Fibroblast of villous mesenchyme (primary cell): ENCODE measurements at regions not wholly inside any gene's neighbourhood (a gene's known extent, or its start where the extent isn't known, plus 50 kb on each side); places are given as distances from the start of the nearest gene placed in this dataset.
"Not testable (repeated sequence)": the region's sequence is repeated elsewhere in the genome, so short reads cannot be mapped to it uniquely, and the experiment has no call there.

ENCODE experiments used
- DNase-seq: peaks from one replicate; pipeline ENCODE4 v3.0.0-alpha.2; 2010; ENCODE audit warnings: low read depth
- H3K4me3 ChIP-seq: 2 replicates; pipeline ENCODE4 v1.5.1; 2011; ENCODE audit warnings: low read depth, mild to moderate bottlenecking, low read length
- TF ChIP-seq, protein P1 (sequence below): IDR thresholded peaks from 2 replicates; pipeline ENCODE4 v1.5.1; 2012; ENCODE audit warnings: low read depth, mild to moderate bottlenecking, low read length; ENCODE audit not compliant: insufficient read depth

- TF ChIP-seq, protein P1, sequence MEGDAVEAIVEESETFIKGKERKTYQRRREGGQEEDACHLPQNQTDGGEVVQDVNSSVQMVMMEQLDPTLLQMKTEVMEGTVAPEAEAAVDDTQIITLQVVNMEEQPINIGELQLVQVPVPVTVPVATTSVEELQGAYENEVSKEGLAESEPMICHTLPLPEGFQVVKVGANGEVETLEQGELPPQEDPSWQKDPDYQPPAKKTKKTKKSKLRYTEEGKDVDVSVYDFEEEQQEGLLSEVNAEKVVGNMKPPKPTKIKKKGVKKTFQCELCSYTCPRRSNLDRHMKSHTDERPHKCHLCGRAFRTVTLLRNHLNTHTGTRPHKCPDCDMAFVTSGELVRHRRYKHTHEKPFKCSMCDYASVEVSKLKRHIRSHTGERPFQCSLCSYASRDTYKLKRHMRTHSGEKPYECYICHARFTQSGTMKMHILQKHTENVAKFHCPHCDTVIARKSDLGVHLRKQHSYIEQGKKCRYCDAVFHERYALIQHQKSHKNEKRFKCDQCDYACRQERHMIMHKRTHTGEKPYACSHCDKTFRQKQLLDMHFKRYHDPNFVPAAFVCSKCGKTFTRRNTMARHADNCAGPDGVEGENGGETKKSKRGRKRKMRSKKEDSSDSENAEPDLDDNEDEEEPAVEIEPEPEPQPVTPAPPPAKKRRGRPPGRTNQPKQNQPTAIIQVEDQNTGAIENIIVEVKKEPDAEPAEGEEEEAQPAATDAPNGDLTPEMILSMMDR = no peak
- DNase-seq = no peak
- no peak overlapping the region for H3K4me3 ChIP-seq
These were observed 250.3 kb upstream of the CRBN start for GRCh38 chr3:3429841-3430240.

- not testable (repeated sequence) for H3K4me3 ChIP-seq, DNase-seq
These were observed 228.2 kb upstream of the CRBN start for GRCh38 chr3:3407707-3408106.

DNA sequence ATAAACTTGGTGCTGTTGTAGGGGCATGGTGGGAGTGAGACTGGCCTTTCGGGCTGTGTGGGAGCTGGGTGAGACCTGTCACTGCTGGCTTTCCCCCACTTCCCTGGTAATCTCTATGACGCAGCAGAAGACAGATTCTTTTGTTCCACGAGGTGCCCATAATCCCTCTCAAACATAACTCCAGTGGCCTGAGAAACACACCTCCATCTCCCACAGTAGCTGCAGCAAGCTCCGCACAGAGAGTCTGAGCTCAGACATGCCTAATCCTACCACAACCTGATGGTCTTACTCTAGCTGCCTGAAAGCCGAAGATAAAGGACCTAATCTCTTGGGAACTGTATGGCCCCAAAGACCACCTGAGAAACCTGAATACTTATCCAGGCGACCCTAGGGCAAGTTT, 225.6 kb upstream of the CRBN start:
- H3K4me3 ChIP-seq = no peak overlapping the region
- TF ChIP-seq, protein P1 = no peak
- DNase-seq = no peak

- H3K4me3 ChIP-seq = no peak overlapping the region
- DNase-seq = no peak
- TF ChIP-seq, protein P1 = no peak
These were observed 224.2 kb upstream of the CRBN start for GRCh38 chr3:3403700-3404099.

DNA sequence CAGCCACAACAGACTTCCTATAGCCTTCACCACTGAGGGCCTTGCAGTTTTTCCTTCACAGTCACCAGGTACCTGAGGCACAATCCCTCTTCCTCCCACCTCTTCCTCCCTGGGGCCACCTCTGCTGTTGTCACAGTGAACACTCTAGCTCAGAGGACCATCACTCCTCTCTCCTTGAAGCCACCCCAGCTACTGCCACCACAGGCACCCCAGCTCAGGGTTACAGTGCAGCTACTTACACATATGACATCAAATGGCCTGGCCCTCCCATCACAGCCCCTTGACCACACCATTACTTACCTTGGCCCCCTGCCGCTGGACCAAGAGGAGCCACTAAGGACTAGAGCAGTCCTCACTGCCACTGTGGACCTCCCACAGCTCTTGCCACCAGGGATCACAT, 213.5 kb upstream of the CRBN start:
- no peak for DNase-seq
- no peak overlapping the region for H3K4me3 ChIP-seq
- TF ChIP-seq, protein P1 = no peak

DNA sequence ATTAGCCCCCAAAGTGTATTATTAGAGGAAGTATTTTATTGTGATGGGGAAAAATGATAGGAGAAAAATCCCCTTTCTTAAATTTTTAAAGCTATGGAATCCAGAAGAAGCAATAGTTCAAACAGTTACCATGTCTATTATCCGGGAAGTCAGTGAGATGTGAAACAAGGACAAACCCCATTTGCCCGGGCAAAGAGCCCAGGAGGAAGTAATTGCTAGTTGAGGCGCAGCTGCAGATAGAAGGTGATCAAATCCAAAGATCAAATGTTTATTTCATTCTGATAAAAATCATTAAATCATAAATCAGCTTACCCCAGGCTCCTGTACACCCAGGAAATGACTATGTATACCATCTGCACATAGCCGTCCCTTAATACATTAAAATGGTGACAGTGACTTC, 204.0 kb upstream of the CRBN start:
- no peak overlapping the region for H3K4me3 ChIP-seq
- TF ChIP-seq, protein P1 = no peak
- DNase-seq = no peak

DNA sequence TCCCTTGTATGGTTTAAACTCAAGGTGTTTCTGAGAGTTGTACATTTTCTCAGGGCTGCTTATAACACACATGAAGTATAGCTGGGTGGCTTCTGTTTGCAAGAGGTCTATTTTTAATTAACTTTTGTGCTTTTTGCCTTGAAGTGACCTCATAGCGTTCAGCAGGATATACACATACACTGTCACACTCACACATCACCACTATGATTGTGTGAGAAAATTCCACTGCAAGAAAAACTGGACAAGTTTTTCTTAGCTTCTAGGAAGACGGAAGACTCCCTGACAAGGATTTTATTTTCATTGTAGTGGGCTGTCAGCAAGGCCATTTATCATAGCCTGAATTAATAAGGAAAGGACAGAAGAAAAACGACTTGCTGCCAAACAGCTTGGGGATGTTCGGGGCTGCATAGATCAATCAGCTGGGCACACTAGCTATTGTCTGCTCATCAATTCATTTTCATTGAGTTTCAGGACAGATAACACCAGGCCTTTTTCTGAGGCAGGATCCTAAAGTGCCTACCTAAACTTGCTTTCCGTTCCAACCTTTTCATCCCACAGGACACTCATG, 192.8 kb upstream of the CRBN start:
- no peak for DNase-seq
- no peak overlapping the region for H3K4me3 ChIP-seq
- TF ChIP-seq, protein P1 = no peak

GRCh38 chr3:3368306-3368705, 188.8 kb upstream of the CRBN start:
- no peak for DNase-seq
- TF ChIP-seq, protein P1 = no peak
- H3K4me3 ChIP-seq = no peak overlapping the region
